Transverse colon (tissue), 4 donors: ENCODE measurements at regions not wholly inside any gene's neighbourhood (a gene's known extent, or its start where the extent isn't known, plus 50 kb on each side); places are given as distances from the start of the nearest gene placed in this dataset.

ENCODE experiments used
- DNase-seq: peaks from one replicate; pipeline ENCODE4 v3.0.0-alpha.2; 2019
- H3K27ac ChIP-seq, 4 donors: fragments of 200-600 bp; sonication (generic); 2 replicates each; pipeline ENCODE4 v1.5.1; 2016 to 2018; ENCODE audit warnings: inconsistent platforms in 4 of 4
- H3K27me3 ChIP-seq: fragments of 200-600 bp; sonication (generic); 2 replicates; pipeline ENCODE4 v1.5.1; 2017; ENCODE audit warnings: inconsistent platforms
- H3K36me3 ChIP-seq, 4 donors: fragments of 200-600 bp; sonication (generic); 2 replicates each; pipeline ENCODE4 v1.5.1; 2017 to 2019; ENCODE audit warnings: inconsistent platforms in 4 of 4
- H3K4me1 ChIP-seq, 4 donors: fragments of 200-600 bp; sonication (generic); 2 replicates each; pipeline ENCODE4 v1.5.1; 2017 to 2020; ENCODE audit warnings: inconsistent platforms in 4 of 4
- H3K4me3 ChIP-seq, 4 donors: fragments of 200-600 bp; sonication (generic); 1 replicate in 1 of 4; 2 replicates in 3 of 4; pipeline versions ENCODE4 v1.5.1 to v1.6.1; 2017 to 2019; ENCODE audit warnings: inconsistent platforms in 4 of 4
- H3K9me3 ChIP-seq, 2 donors: fragments of 200-600 bp; sonication (generic); 2 replicates each; pipeline ENCODE4 v1.5.1; 2017 to 2019; ENCODE audit warnings: inconsistent platforms in 2 of 2
- EP300 ChIP-seq: sonication (generic); formaldehyde crosslinking; IDR thresholded peaks from one replicate; pipeline ENCODE4 v1.6.1; 2017; ENCODE audit warnings: antibody characterized with exemption, low read depth
- POLR2A ChIP-seq: fragments of 450-650 bp; IDR thresholded peaks from one replicate; pipeline ENCODE4 v1.6.1; 2016; ENCODE audit warnings: antibody characterized with exemption, mild to moderate bottlenecking, moderate library complexity
- POLR2AphosphoS5 ChIP-seq, 3 donors: sonication (generic); formaldehyde crosslinking; IDR thresholded peaks; one replicate each; pipeline ENCODE4 v1.6.1; 2016; ENCODE audit warnings: antibody characterized with exemption in 3 of 3
- WGBS, 2 donors: methylation state at CpG; one replicate each; pipeline ENCODE4 v1.1.5; 2018; ENCODE audit warnings: low coverage in 1 of 2; 5-methylcytosine and 5-hydroxymethylcytosine counted together
- in situ Hi-C, 4 donors: fragments of 200-750 bp; cut with MboI; loops; one replicate each; pipeline versions ENCODE4 v1.15.0 to v1.15.1; 2017; ENCODE audit warnings: low sequenced_read_pairs in 3 of 4, low pct_ligation_motif_present in 1 of 4, low pct_unique_long_range_greater_than_20kb in 1 of 4
- intact Hi-C: fragments of 100-400 bp; cut with DNase I; formaldehyde crosslinking; loops from one replicate; pipeline ENCODE4 v1.15.1; 2023; ENCODE audit warnings: low total_unique reads
- TF ChIP-seq, protein P1 (sequence below), 5 experiments: fragments of 200-600 bp in 3 of 5; fragments of 450-650 bp in 2 of 5; sonication (generic) in 3 of 5; IDR thresholded peaks; 1 replicate in 2 of 5; 2 replicates in 3 of 5; pipeline ENCODE4 v1.5.1; 2016 to 2017; ENCODE audit warnings: antibody characterized with exemption in 5 of 5, inconsistent platforms in 3 of 5, mild to moderate bottlenecking in 2 of 5, moderate library complexity in 1 of 5

DNA sequence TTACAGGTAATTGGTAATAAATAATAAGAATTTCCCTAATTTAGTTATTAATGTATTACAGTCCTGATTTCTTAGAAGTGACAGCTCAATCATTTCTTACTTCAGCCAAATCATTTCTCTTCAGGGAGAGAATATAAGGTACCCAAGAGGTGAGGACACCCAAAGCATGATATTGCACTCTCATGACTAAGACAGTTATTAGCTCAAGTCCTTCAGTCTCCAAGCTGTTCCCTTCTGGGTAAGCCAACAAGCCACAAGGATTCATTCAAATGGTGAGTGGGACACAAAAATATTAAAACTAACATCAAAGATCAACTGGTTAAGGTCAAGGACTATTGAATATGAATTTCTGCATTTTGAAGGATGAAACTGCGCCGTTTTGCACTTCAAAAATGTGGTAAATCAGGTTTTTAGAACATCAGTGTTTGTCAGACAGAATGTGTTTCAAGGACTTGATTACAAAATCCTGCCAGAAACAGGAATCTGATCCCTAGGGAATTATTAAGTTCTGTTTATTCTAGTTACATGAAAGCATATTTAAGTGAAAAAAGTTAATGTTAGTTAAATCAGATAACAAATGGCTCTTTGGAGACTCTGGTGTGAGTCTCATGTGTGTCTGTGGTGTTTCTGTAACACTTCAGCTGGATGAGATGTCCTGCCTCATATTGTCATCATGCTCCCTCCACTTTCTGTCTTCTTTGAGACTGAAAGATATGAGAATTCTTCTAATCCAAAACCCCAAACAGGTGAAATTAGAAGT, 101.7 kb upstream of the COL8A1 start:
- in situ Hi-C loops, result no loop called here
- DNase-seq, result no peak
- intact Hi-C loops, result no loop called here
- Histone ChIP-seq H3K36me3 (no peaks in the 10 kb centered on the region), H3K27me3 (no peaks in the 10 kb centered on the region), H3K4me1 (no peaks in the 10 kb centered on the region), H3K27ac (no peak overlapping the region), H3K9me3 (no peaks in the 10 kb centered on the region), H3K4me3 (no peak overlapping the region)
- TF ChIP-seq EP300 (no peak), POLR2A (no peak), POLR2AphosphoS5 (IDR thresholded peaks at IDR 0.05) (no peak)
- TF ChIP-seq, protein P1, sequence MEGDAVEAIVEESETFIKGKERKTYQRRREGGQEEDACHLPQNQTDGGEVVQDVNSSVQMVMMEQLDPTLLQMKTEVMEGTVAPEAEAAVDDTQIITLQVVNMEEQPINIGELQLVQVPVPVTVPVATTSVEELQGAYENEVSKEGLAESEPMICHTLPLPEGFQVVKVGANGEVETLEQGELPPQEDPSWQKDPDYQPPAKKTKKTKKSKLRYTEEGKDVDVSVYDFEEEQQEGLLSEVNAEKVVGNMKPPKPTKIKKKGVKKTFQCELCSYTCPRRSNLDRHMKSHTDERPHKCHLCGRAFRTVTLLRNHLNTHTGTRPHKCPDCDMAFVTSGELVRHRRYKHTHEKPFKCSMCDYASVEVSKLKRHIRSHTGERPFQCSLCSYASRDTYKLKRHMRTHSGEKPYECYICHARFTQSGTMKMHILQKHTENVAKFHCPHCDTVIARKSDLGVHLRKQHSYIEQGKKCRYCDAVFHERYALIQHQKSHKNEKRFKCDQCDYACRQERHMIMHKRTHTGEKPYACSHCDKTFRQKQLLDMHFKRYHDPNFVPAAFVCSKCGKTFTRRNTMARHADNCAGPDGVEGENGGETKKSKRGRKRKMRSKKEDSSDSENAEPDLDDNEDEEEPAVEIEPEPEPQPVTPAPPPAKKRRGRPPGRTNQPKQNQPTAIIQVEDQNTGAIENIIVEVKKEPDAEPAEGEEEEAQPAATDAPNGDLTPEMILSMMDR (IDR thresholded peaks at IDR 0.05), result no peak
- WGBS, 2 donors, result 61 to 65% methylated on average over 2 of the region's 2 CpGs

DNA sequence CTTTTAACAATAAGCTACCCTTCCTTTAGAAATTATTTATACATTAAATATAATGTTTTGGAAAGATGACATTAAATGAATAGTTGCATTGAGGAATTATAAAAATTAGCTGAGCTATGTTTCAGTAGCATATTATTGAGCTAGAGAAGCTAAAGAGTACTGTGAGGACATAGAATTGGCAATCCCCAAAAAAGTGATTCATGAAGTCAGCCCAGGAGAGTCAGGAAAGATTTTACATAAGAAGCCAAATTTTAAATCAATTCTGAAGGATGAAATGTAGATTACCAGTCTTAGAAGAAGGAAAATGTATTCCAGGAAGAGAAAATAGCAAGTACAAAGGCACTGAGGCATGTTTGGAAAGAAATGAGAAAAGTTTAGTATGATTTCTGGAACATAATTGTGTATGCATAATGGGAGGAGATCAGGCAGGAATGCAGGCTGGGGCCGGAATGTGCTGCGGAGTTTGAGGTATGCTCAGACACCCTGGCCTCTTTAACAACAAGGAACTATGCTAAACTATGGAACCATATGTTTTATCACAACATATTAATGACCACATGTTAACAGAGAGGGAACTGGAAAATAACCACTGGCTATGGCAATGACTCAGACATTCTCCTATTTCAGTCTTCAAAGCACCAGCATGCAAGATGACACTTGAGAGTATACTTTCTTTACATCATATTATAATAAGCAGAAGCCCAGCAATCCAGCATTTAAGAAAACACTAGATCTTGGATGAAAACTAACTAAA, 103.3 kb upstream of the COL8A1 start:
- no peak overlapping the region for H3K4me3 ChIP-seq
- no peaks in the 10 kb centered on the region for H3K36me3 ChIP-seq
- intact Hi-C loops, result no loop called here
- DNase-seq, result no peak
- WGBS, 2 donors, result 73 to 81% methylated on average over 2 of the region's 2 CpGs
- H3K27ac ChIP-seq, result no peak overlapping the region
- H3K4me1 ChIP-seq, result no peaks in the 10 kb centered on the region
- no peaks in the 10 kb centered on the region for H3K9me3 ChIP-seq
- no peaks in the 10 kb centered on the region for H3K27me3 ChIP-seq
- TF ChIP-seq, protein P1 (IDR thresholded peaks at IDR 0.05), result no peak
- TF ChIP-seq POLR2A, result no peak
- no peak for TF ChIP-seq EP300
- TF ChIP-seq POLR2AphosphoS5 (IDR thresholded peaks at IDR 0.05), result no peak
- in situ Hi-C loops, result no loop called here

DNA sequence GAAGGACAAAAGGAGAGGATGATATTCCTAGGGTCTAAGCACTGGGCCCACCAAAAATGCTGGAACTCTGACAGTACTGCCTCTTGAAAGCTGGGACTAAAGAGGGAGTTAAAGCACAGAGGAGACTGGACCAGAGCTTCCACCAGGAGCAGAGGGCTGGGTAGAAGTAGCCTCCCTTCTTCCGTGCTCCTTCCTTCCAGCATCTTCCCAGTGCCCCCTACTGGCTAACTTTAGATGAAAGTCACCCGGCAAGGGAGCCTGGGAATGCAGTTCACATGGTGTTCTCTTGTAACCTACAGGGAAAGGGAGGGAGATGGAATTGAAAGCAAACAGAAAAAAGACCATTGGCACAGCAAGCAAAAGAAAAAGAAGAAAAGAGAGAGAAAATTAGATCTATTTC, 106.1 kb upstream of the COL8A1 start:
- H3K4me1 ChIP-seq, result no peaks in the 10 kb centered on the region
- intact Hi-C loops, result no loop called here
- peak; percentile 37 for DNase-seq
- in situ Hi-C loops, result no loop called here
- 31 to 56% methylated on average over 2 of the region's 2 CpGs for WGBS, 2 donors
- TF ChIP-seq, protein P1 (IDR thresholded peaks at IDR 0.05), result peak; percentile 19 to 50 (median 36)
- no peak for TF ChIP-seq POLR2AphosphoS5 (IDR thresholded peaks at IDR 0.05)
- no peaks in the 10 kb centered on the region for H3K9me3 ChIP-seq
- no peak overlapping the region for H3K4me3 ChIP-seq
- no peaks in the 10 kb centered on the region for H3K27me3 ChIP-seq
- H3K36me3 ChIP-seq, result no peaks in the 10 kb centered on the region
- no peak overlapping the region for H3K27ac ChIP-seq

DNA sequence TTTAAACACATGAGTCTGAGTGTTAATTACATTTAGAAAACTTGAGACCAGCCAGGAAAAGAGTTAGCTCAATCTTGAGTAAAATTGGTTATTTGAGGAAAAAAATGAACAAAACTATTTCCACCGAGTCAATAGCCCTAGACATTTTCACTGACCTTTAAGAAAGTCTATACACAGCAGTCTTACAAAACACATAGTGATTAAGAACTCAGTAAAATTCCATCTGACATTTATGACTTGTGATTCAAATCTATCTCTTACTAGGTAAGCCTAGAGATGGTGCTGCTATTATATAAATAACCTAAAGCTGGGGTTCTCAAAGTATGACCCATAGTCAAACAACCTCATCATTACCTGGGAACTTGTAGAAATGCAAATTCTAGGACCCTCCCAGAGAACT, 109.1 kb upstream of the COL8A1 start:
- 75 to 77% methylated on average over 1 of the region's 1 CpG for WGBS, 2 donors
- H3K36me3 ChIP-seq, result no peaks in the 10 kb centered on the region
- H3K27me3 ChIP-seq, result no peaks in the 10 kb centered on the region
- in situ Hi-C loops, result no loop called here
- intact Hi-C loops, result no loop called here
- TF ChIP-seq POLR2AphosphoS5 (IDR thresholded peaks at IDR 0.05), result no peak
- TF ChIP-seq, protein P1 (IDR thresholded peaks at IDR 0.05), result no peak
- TF ChIP-seq EP300, result no peak
- no peak for TF ChIP-seq POLR2A
- H3K4me3 ChIP-seq, result no peak overlapping the region
- H3K9me3 ChIP-seq, result no peaks in the 10 kb centered on the region
- H3K4me1 ChIP-seq, result no peaks in the 10 kb centered on the region
- H3K27ac ChIP-seq, result no peak overlapping the region
- no peak for DNase-seq
